IPS DF 6.9 (cell line): ENCODE measurements at regions not wholly inside any gene's neighbourhood (a gene's known extent, or its start where the extent isn't known, plus 50 kb on each side); places are given as distances from the start of the nearest gene placed in this dataset.
"Not testable (repeated sequence)": the region's sequence is repeated elsewhere in the genome, so short reads cannot be mapped to it uniquely, and the experiment has no call there.

Experiments used
- DNase-seq: peaks from one replicate; pipeline ENCODE4 v3.0.0-alpha.2; 2013; ENCODE audit warnings: low read depth, low spot score
- H3K27ac ChIP-seq: one replicate; pipeline ENCODE4 v1.5.1; 2013; ENCODE audit warnings: low read length, control low read depth
- H3K27me3 ChIP-seq: 2 replicates; pipeline ENCODE4 v1.6.1; 2013; ENCODE audit warnings: mild to moderate bottlenecking, low read length; ENCODE audit not compliant: control insufficient read depth, insufficient read depth
- H3K36me3 ChIP-seq: 2 replicates; pipeline ENCODE4 v1.6.1; 2013; ENCODE audit warnings: low read length; ENCODE audit not compliant: control insufficient read depth, insufficient read depth
- H3K4me1 ChIP-seq: 2 replicates; pipeline ENCODE4 v1.6.1; 2013; ENCODE audit warnings: low read length; ENCODE audit not compliant: control insufficient read depth, insufficient read depth
- H3K4me3 ChIP-seq: 2 replicates; pipeline ENCODE4 v1.5.1; 2013; ENCODE audit warnings: mild to moderate bottlenecking, low read length
- H3K9me3 ChIP-seq: 2 replicates; pipeline ENCODE4 v1.6.1; 2013; ENCODE audit warnings: low read length, inconsistent platforms; ENCODE audit not compliant: control insufficient read depth, insufficient read depth
- WGBS: extraction: QIAGEN DNeasy Blood & Tissue Kit; methylation state at CpG from one replicate; pipeline ENCODE4 v1.1.7; 2013; ENCODE audit warnings: mixed read lengths, missing lambda C conversion rate; ENCODE audit not compliant: insufficient read length, insufficient coverage; 5-methylcytosine and 5-hydroxymethylcytosine counted together

- Histone ChIP-seq H3K9me3 (no peaks in the 10 kb centered on the region), H3K27ac (no peak overlapping the region), H3K4me1 (no peaks in the 10 kb centered on the region), H3K4me3 (no peak overlapping the region), H3K36me3 (no peaks in the 10 kb centered on the region), H3K27me3 (no peaks in the 10 kb centered on the region)
- DNase-seq: no peak
- WGBS: no CpG with 5 or more reads among the region's 3 CpGs
Observed at GRCh38 chr9:31321686-31322085, 1062.8 kb upstream of the ACO1 start.

DNA sequence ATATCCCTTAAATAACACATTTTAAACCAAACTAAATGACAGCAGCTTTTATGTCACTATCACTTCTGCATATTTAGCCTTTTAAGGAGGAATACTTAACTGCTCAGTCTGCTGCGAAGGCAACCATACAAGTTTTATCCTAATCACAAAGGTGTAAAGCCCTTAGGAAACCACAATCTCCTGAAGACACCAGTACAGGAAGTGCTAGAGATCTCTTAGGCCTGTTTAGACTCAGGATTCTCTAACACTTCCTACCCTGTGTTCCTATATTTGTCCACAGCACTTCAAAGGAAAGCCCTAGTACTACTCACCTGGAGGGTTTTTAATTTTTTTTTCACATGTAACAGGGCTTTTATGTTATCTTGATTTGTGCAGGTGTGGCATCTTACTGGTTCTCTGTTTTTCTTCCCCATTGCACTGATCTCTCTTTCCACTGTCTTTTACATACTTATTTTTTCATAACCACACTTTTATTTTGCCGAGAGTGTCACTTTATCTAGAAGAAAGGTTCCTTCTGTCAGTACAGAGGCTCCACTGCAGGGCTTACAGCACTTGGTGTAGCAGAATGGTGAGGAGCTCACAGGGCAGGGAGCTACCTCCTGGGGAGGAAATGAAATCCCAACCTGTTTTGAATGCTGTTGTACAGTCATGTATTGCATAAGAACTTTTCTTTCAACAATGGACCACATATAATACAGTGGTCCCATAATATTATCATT is 1060.6 kb upstream of the ACO1 start:
- Histone ChIP-seq H3K4me3 (no peak overlapping the region), H3K27me3 (no peaks in the 10 kb centered on the region), H3K27ac (no peak overlapping the region), H3K9me3 (no peaks in the 10 kb centered on the region), H3K4me1 (no peaks in the 10 kb centered on the region), H3K36me3 (no peaks in the 10 kb centered on the region)
- WGBS: no CpG with 5 or more reads among the region's 2 CpGs
- DNase-seq: no peak

DNA sequence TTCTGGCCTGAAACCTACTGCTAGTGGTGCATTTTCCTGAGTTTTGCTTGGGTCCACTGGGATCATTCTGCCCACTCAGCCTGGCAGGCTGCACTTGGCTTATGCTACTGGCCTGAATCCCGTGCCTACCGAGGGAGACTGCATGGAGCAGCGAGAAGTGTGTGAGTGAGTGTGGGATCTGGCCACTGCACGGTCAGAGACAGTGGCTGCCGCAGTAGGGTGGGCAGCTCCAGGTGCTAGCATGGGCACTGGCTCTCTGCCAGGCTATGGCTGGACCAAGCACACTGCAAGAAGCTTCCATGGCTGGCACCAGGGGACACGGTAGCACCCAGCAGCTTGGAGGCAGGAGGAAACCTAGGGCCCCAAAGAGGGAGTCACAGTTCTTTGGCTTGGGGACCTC is 1058.7 kb upstream of the ACO1 start:
- no peaks in the 10 kb centered on the region for H3K9me3 ChIP-seq
- H3K36me3 ChIP-seq: no peaks in the 10 kb centered on the region
- WGBS: no CpG with 5 or more reads among the region's 6 CpGs
- DNase-seq: no peak
- no peak overlapping the region for H3K4me3 ChIP-seq
- no peaks in the 10 kb centered on the region for H3K27me3 ChIP-seq
- no peak overlapping the region for H3K27ac ChIP-seq
- no peaks in the 10 kb centered on the region for H3K4me1 ChIP-seq

DNA sequence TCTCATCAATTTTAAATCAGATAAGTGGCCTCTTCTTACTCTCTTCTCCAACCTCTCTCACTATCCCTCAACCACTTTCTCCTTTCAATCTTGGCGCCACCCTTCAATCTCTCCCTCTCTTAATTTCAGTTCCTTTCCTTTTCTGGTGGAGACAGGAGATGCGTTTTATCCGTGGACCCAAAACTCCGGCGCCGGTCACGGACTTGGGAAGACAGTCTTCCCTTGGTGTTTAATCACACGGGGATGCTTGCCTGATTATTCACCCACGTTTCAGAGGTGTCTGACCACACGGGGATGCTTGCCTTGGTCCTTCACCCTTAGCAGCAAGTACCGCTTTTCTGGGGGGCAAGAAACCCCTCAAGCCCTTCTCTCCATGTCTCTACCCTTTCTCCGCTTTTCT is 1057.6 kb upstream of the ACO1 start:
- H3K36me3 ChIP-seq, H3K4me3 ChIP-seq, H3K27ac ChIP-seq, H3K27me3 ChIP-seq, DNase-seq, H3K4me1 ChIP-seq, H3K9me3 ChIP-seq: not testable (repeated sequence)
- WGBS: no CpG with 5 or more reads among the region's 12 CpGs

- no peaks in the 10 kb centered on the region for H3K4me1 ChIP-seq
- H3K4me3 ChIP-seq: no peak overlapping the region
- H3K27me3 ChIP-seq: no peaks in the 10 kb centered on the region
Observed at GRCh38 chr9:31334837-31335528, 1049.5 kb upstream of the ACO1 start.

GRCh38 chr9:31335529-31336234 is 1048.8 kb upstream of the ACO1 start:
- no peak overlapping the region for H3K4me3 ChIP-seq
- no peak overlapping the region for H3K27ac ChIP-seq
- H3K27me3 ChIP-seq: no peaks in the 10 kb centered on the region
- H3K4me1 ChIP-seq: no peaks in the 10 kb centered on the region
- no peak for DNase-seq
- no CpG with 5 or more reads among the region's 4 CpGs for WGBS
- H3K36me3 ChIP-seq: no peaks in the 10 kb centered on the region
- H3K9me3 ChIP-seq: no peaks in the 10 kb centered on the region

More at GRCh38 chr9:31334837-31335528, 1049.5 kb upstream of the ACO1 start:
- Histone ChIP-seq H3K9me3 (no peaks in the 10 kb centered on the region), H3K27ac (no peak overlapping the region), H3K36me3 (no peaks in the 10 kb centered on the region)
- no CpG with 5 or more reads among the region's 6 CpGs for WGBS
- DNase-seq: no peak

DNA sequence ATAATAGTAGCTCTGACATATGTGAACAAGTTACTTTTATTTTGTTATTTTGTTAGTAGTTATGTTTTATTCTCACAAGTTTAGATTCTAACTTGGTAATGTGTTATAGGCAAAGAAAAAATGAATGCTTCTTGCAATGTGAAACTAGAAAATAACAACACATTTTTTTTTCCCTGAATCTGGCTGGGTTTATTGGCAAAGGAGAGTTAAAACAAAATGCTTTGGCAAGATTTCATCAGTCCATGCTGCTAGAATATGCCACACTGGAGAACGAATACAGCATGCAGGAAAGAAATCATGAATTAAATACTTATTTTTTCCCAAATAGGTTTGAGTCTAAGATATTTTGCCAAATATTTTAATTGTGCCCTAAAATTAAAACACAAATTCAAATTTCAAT is 1048.1 kb upstream of the ACO1 start:
- no peak for DNase-seq
- no peaks in the 10 kb centered on the region for H3K9me3 ChIP-seq
- H3K36me3 ChIP-seq: no peaks in the 10 kb centered on the region
- no peak overlapping the region for H3K4me3 ChIP-seq
- H3K27ac ChIP-seq: no peak overlapping the region
- no peaks in the 10 kb centered on the region for H3K4me1 ChIP-seq
- no peaks in the 10 kb centered on the region for H3K27me3 ChIP-seq
- no CpG with 5 or more reads among the region's 1 CpG for WGBS

DNA sequence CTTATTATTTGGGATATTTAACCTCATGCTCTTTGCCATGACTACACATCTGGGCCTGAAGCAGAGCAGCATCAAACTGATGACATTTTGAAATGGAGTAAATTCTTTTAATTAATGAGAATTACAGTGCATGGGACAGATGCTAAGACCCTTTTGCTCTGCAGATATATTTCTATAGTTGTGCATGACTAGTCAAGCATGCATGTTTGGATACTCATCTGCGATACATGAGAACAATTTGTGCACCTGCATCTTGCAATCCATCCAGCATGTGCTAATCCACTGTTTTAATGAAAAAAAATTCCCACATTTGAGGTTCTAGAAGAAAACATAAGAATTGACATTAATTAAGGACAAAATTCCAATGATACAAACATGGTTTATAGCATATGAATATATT is 1047.6 kb upstream of the ACO1 start:
- H3K36me3 ChIP-seq: no peaks in the 10 kb centered on the region
- no peaks in the 10 kb centered on the region for H3K4me1 ChIP-seq
- no peak for DNase-seq
- H3K4me3 ChIP-seq: no peak overlapping the region
- no peak overlapping the region for H3K27ac ChIP-seq
- H3K9me3 ChIP-seq: no peaks in the 10 kb centered on the region
- WGBS: no CpG with 5 or more reads among the region's 1 CpG
- H3K27me3 ChIP-seq: no peaks in the 10 kb centered on the region

- Histone ChIP-seq H3K27me3 (no peaks in the 10 kb centered on the region), H3K27ac (no peak overlapping the region), H3K4me3 (no peak overlapping the region), H3K4me1 (no peaks in the 10 kb centered on the region), H3K36me3 (no peaks in the 10 kb centered on the region), H3K9me3 (no peaks in the 10 kb centered on the region)
- no CpG with 5 or more reads among the region's 6 CpGs for WGBS
- no peak for DNase-seq
Observed at GRCh38 chr9:31347082-31347617, 1037.3 kb upstream of the ACO1 start.

GRCh38 chr9:31355159-31355882 is 1029.1 kb upstream of the ACO1 start:
- Histone ChIP-seq H3K36me3 (no peaks in the 10 kb centered on the region), H3K27ac (no peak overlapping the region), H3K4me3 (no peak overlapping the region), H3K9me3 (no peaks in the 10 kb centered on the region), H3K4me1 (no peaks in the 10 kb centered on the region), H3K27me3 (no peaks in the 10 kb centered on the region)
- no peak for DNase-seq
- WGBS: no CpG with 5 or more reads among the region's 5 CpGs
